ENCODE measurements at regions not wholly inside any gene's neighbourhood (a gene's known extent, or its start where the extent isn't known, plus 50 kb on each side); places are given as distances from the start of the nearest gene placed in this dataset.
"Not testable (repeated sequence)": the region's sequence is repeated elsewhere in the genome, so short reads cannot be mapped to it uniquely, and the experiment has no call there.

GRCh38 chr7:83882551-83882950, 233.6 kb upstream of the SEMA3E start:
- no peak for DNase-seq (ENCODE audit: low spot score)

GRCh38 chr7:83879063-83879462, 230.1 kb upstream of the SEMA3E start:
- no peak for DNase-seq (ENCODE audit: low spot score)

DNA sequence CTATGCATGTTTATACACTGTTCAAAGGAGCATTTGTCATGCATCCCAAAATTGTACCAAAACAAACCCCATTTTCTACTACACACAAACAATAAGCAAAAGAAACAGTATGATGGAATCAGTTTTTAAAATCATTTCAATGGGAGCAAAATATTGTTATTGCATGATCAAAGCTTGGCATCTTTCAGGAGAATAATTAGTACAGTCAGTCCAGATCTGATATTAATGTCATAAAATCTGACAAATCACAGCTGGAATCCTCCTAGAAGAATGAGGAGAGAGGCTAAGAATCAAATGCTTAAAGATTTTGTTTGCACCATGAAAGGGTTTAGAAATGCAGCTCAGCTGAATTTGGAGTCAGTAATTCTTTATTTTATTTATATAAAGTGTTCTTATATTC, 229.7 kb upstream of the SEMA3E start:
- DNase-seq (ENCODE audit: low spot score), result no peak

- peak; percentile 19 for DNase-seq (ENCODE audit: low spot score)
These were observed 227.7 kb upstream of the SEMA3E start for GRCh38 chr7:83876593-83876992.

GRCh38 chr7:83873459-83873858, 224.5 kb upstream of the SEMA3E start:
- no peak for DNase-seq (ENCODE audit: low spot score)

DNA sequence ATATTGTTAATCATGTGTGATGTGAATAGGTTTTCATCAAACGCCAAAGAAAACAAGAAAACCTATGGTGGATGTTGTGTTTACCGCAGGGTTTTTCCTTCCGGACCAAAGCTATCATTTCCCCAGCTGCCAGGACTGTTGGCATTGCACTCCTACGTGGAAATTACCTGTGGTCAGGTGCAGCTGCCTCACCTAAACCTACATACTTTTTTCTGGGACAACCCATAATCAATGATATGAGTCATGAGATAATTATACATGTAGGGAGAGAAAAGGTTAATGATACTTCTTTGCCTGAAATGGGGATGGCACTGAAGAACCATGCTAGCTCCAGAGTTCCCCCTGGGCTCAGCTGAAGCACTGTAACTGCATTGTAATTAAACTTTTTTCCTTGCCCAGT, 223.6 kb upstream of the SEMA3E start:
- no peak for DNase-seq (ENCODE audit: low spot score)

DNA sequence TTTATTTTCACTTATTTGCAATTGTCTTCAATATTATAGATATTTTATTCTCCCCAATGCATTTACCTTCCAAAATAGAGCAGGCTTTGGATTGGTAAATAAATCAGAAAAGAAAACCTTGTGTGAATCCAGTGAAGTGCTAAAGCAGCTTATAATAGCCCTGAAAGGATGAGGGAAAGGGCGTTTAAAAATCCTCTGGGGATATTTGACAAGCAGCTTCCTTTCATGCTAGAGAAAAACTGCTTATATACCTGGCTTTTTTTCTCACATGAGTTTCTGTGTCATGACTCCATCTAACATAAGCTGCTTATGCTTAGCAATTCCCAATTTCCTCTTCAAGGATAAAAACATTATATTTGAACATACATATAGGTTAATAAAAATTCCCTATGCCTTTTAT, 221.6 kb upstream of the SEMA3E start:
- no peak for DNase-seq (ENCODE audit: low spot score)

GRCh38 chr7:83866582-83866981, 217.6 kb upstream of the SEMA3E start:
- no peak for DNase-seq (ENCODE audit: low spot score)

- DNase-seq (ENCODE audit: low spot score), result no peak
These were observed 215.6 kb upstream of the SEMA3E start for GRCh38 chr7:83864551-83864950.

DNA sequence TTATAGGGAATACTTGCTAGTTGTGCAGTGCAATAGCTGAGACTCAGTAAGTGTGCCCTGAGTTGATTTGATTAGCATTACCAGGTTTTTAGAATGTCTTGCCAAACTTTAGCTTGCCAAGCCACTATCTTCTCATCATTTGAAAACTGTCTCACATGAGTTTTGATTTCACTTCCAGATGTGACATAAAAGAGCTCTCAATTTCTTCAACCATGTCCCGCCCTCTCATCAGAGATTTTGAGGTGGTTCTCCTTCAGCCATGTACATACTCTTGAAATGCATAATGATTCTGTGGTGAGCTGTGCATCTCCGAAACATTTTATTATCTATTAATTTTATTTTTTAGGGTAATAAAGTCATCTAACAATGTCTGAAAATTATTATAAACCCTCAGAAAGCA, 215.0 kb upstream of the SEMA3E start:
- DNase-seq (ENCODE audit: low spot score), result no peak

DNA sequence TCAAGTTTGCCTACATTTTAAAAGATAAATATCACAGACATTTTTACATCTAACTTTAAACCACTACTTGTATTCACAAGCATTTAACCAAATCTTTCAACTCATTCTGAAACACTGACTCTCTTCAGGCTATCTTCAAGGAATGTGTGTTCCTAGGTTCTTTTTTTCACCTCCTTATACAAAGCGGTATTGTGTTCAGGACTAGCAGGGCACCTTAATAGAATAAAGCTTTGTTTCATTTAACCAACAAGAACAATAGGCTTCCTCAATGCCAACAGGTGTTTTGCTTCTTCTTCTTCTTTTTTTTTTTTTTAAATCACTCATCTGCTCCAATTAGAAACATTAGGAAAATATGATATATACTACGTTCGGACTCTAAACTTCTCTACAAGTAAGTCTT, 212.9 kb upstream of the SEMA3E start:
- DNase-seq (ENCODE audit: low spot score), result no peak

GRCh38 chr7:83859827-83860226, 210.9 kb upstream of the SEMA3E start:
- DNase-seq (ENCODE audit: low spot score), result no peak

GRCh38 chr7:83857691-83858090, 208.8 kb upstream of the SEMA3E start:
- DNase-seq (ENCODE audit: low spot score), result no peak

DNA sequence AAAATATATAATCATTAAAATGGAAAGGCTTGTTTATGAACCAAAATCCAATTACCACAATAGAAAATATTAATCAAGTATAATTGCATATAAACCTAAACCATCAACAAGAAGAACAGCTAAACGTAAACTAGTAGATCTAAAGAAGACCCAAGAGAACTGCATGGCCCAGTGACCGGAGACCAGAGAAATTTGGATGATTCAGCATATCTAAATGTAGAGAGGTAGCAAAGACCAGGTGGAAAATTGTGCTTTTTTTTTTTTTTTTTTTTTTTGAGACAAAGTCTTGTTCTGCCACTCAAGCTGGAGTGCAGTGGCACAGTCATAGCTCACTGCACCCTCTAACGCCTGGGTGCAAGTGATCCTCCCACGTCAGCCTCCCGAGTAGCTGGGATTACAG, 207.2 kb upstream of the SEMA3E start:
- no peak for DNase-seq (ENCODE audit: low spot score)

DNA sequence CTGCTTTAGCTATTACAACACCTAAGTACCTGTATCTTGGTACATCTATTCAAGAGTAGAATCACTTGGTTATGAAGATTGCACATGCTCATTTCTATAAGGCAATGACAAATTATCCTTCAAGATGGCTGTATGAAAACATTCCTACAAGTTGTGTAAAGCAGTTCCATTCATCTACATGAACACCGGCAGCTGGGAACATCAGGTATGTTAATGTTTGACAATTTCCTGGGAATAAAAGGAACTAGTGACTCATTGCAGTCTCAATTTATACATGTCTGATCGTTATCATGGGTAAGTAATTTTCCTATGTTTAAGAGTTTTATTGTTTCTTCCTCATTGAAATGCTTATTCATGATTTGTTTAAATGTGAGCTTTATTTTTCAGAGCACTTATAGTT, 203.2 kb upstream of the SEMA3E start:
- peak; percentile 68 for DNase-seq (ENCODE audit: low spot score)

- DNase-seq (ENCODE audit: low spot score), result no peak
These were observed 202.6 kb upstream of the SEMA3E start for GRCh38 chr7:83851551-83851950.

DNA sequence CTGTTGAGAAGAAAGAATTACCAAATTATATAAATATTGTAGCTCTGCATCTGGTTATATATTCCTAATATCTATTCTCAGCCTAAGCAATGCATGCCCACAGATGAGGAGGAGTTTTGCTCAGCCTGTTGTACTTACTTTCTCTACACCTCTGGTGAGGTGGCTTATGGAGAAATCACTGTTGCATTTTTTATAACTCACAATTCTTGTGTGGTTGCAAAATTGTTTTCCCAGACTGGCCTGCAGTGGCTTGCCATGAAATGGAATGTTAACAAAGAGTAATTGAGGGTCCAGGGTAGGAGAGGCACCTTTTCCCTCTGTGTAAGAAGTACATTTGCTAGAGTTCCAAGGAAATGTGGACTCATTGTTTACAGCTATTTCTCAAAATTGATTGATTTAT, 202.0 kb upstream of the SEMA3E start:
- DNase-seq (ENCODE audit: low spot score), result no peak

GRCh38 chr7:83850125-83850524, 201.2 kb upstream of the SEMA3E start:
- no peak for DNase-seq (ENCODE audit: low spot score)

- no peak for DNase-seq (ENCODE audit: low spot score)
These were observed 200.2 kb upstream of the SEMA3E start for GRCh38 chr7:83849131-83849530.

DNA sequence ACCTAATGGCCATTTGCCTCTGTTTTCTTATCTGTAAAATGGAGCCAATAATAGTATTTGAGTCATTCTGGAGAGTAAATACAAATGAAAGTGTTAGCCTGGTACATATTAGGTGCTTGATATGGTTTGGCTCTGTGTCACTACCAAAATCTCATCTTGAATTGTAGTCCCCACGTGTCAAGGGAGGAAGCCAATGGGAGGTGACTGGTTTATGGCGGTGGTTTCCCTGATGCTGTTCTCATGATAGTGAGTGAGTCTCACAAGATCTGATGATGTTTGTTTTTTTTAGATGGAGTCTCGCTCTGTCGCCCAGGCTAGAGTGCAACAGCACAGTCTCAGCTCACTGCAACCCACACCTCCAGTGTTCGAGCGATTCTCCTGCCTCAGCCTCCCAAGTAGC, 194.0 kb upstream of the SEMA3E start:
- DNase-seq (ENCODE audit: low spot score), result no peak

GRCh38 chr7:83837683-83838082, 188.7 kb upstream of the SEMA3E start:
- no peak for DNase-seq (ENCODE audit: low spot score)

- DNase-seq (ENCODE audit: low spot score), result no peak
These were observed 187.1 kb upstream of the SEMA3E start for GRCh38 chr7:83836028-83836427.

DNA sequence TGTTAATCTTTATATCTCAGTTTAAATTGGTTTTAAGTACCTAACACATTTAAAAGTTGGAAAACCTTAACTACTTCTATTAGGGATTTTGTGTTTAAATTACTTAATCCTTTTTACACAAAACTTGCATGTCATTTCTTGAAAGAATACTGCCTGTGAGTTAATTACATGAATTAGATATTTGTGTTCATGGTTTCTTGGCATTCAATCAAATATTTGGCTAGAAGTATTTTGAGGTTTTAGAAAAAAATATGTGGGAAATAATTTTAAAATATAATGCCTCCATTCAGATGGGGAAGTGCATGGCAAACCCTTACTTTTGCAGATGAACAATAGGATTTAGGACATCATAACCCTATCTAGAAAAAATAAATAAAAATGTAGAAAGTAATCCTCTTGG, 186.5 kb upstream of the SEMA3E start:
- no peak for DNase-seq (ENCODE audit: low spot score)

- DNase-seq (ENCODE audit: low spot score), result not testable (repeated sequence)
These were observed 184.8 kb upstream of the SEMA3E start for GRCh38 chr7:83833721-83834120.

DNA sequence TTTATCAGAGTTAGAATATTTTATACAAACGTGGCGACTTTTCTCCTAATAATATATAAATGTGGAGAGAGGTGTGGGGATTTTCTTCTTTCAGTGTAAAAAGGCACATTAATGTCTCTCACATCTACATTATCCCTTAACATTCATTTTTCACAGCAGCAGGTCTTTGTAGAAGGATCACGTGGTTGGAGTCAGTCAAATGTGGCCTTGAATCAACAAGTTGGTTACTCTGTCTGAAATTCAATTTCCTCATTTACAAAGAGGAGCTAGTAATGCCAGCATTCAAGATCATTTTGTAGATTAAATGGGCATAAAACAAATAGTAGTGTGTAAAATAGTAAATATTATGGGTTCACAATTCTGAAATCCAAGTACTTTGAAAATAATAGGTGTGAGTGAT, 183.1 kb upstream of the SEMA3E start:
- no peak for DNase-seq (ENCODE audit: low spot score)

All from kidney tubule cell (primary cell).